ENCODE measurements at regions not wholly inside any gene's neighbourhood (a gene's known extent, or its start where the extent isn't known, plus 50 kb on each side); places are given as distances from the start of the nearest gene placed in this dataset.

- TF ChIP-seq REST (IDR thresholded peaks at IDR 0.05; ENCODE audit: borderline replicate concordance) (no peak), CTCF (IDR thresholded peaks at IDR 0.05; ENCODE audit: poor library complexity, severe bottlenecking) (no peak), SMC3 (conservative IDR thresholded peaks at IDR 0.05; ENCODE audit: poor library complexity) (no peak), MXI1 (conservative IDR thresholded peaks at IDR 0.05; ENCODE audit: poor library complexity, severe bottlenecking) (no peak)
Observed at GRCh38 chr3:168693870-168694269, 598.1 kb upstream of the GOLIM4 start.
